ENCODE measurements at regions not wholly inside any gene's neighbourhood (a gene's known extent, or its start where the extent isn't known, plus 50 kb on each side); places are given as distances from the start of the nearest gene placed in this dataset.

- DNase-seq (ENCODE audit: low spot score), result no peak
Observed at GRCh38 chr4:159500861-159501260, 398.0 kb downstream of the RAPGEF2 start.

GRCh38 chr4:159503236-159504008 is 400.5 kb downstream of the RAPGEF2 start:
- no peak for DNase-seq (ENCODE audit: low spot score)

GRCh38 chr4:159504684-159505083 is 401.8 kb downstream of the RAPGEF2 start:
- no peak for DNase-seq (ENCODE audit: low spot score)

- no peak for DNase-seq (ENCODE audit: low spot score)
Observed at GRCh38 chr4:159505266-159505975, 402.5 kb downstream of the RAPGEF2 start.

- DNase-seq (ENCODE audit: low spot score), result no peak
Observed at GRCh38 chr4:159506801-159507517, 404.1 kb downstream of the RAPGEF2 start.

- DNase-seq (ENCODE audit: low spot score), result no peak
Observed at GRCh38 chr4:159508917-159509500, 406.1 kb downstream of the RAPGEF2 start.

- DNase-seq (ENCODE audit: low spot score), result no peak
Observed at GRCh38 chr4:159512348-159512747, 409.5 kb downstream of the RAPGEF2 start.

GRCh38 chr4:159515314-159516025 is 412.6 kb downstream of the RAPGEF2 start:
- no peak for DNase-seq (ENCODE audit: low spot score)

GRCh38 chr4:159516556-159517140 is 413.8 kb downstream of the RAPGEF2 start:
- no peak for DNase-seq (ENCODE audit: low spot score)

- DNase-seq (ENCODE audit: low spot score), result no peak
Observed at GRCh38 chr4:159520074-159520473, 417.2 kb downstream of the RAPGEF2 start.

GRCh38 chr4:159526172-159526571 is 423.3 kb downstream of the RAPGEF2 start:
- DNase-seq (ENCODE audit: low spot score), result no peak

GRCh38 chr4:159534655-159535054 is 431.8 kb downstream of the RAPGEF2 start:
- DNase-seq (ENCODE audit: low spot score), result no peak

- DNase-seq (ENCODE audit: low spot score), result no peak
Observed at GRCh38 chr4:159538556-159538955, 435.7 kb downstream of the RAPGEF2 start.

GRCh38 chr4:159540038-159540437 is 437.2 kb downstream of the RAPGEF2 start:
- no peak for DNase-seq (ENCODE audit: low spot score)

GRCh38 chr4:159540501-159540900 is 437.6 kb downstream of the RAPGEF2 start:
- no peak for DNase-seq (ENCODE audit: low spot score)

- DNase-seq (ENCODE audit: low spot score), result no peak
Observed at GRCh38 chr4:159541143-159541542, 438.3 kb downstream of the RAPGEF2 start.

GRCh38 chr4:159542296-159542695 is 439.4 kb downstream of the RAPGEF2 start:
- no peak for DNase-seq (ENCODE audit: low spot score)

GRCh38 chr4:159543831-159544230 is 441.0 kb downstream of the RAPGEF2 start:
- DNase-seq (ENCODE audit: low spot score), result no peak

GRCh38 chr4:159545556-159545955 is 442.7 kb downstream of the RAPGEF2 start:
- no peak for DNase-seq (ENCODE audit: low spot score)

GRCh38 chr4:159547645-159548308 is 444.9 kb downstream of the RAPGEF2 start:
- no peak for DNase-seq (ENCODE audit: low spot score)

GRCh38 chr4:159549098-159549518 is 446.2 kb downstream of the RAPGEF2 start:
- DNase-seq (ENCODE audit: low spot score), result no peak
